ENCODE measurements at regions not wholly inside any gene's neighbourhood (a gene's known extent, or its start where the extent isn't known, plus 50 kb on each side); places are given as distances from the start of the nearest gene placed in this dataset.

GRCh38 chr7:140239653-140239935 is 62.8 kb upstream of the KDM7A start:
- Histone ChIP-seq H3K36me3 (no peaks in the 10 kb centered on the region), H3K27ac (no peak overlapping the region), H3K4me3 (no peak overlapping the region), H3K27me3 (no peaks in the 10 kb centered on the region), H3K4me1 (no peaks in the 10 kb centered on the region), H3K9me3 (no peaks in the 10 kb centered on the region)
- intact Hi-C loops (cut with DNase I), result no loop called here
- 23 to 76% methylated on average over 2 of the region's 2 CpGs for WGBS, 2 donors
- DNase-seq, result no peak
- TF ChIP-seq POLR2A (IDR thresholded peaks at IDR 0.05) (no peak), EP300 (IDR thresholded peaks at IDR 0.05) (no peak), POLR2AphosphoS5 (IDR thresholded peaks at IDR 0.05) (no peak), CTCF (IDR thresholded peaks at IDR 0.05) (no peak)

GRCh38 chr7:140238778-140239652 is 62.2 kb upstream of the KDM7A start:
- intact Hi-C loops (cut with DNase I), result no loop called here
- Histone ChIP-seq H3K9me3 (no peaks in the 10 kb centered on the region), H3K4me3 (no peak overlapping the region), H3K27me3 (no peaks in the 10 kb centered on the region), H3K4me1 (no peaks in the 10 kb centered on the region), H3K27ac (peak overlapping the region in 1 of 4 donors; percentile 26), H3K36me3 (no peaks in the 10 kb centered on the region)
- DNase-seq, result no peak
- no peak for TF ChIP-seq EP300 (IDR thresholded peaks at IDR 0.05)
- peak in 1 of 2 donors; percentile 41 for TF ChIP-seq POLR2A (IDR thresholded peaks at IDR 0.05)
- no peak for TF ChIP-seq POLR2AphosphoS5 (IDR thresholded peaks at IDR 0.05)
- 18 to 62% methylated on average over 15 of the region's 15 CpGs for whole genome bisulfite sequencing, 2 donors

GRCh38 chr7:140237390-140237789 is 60.6 kb upstream of the KDM7A start:
- H3K9me3 ChIP-seq, result no peaks in the 10 kb centered on the region
- H3K4me1 ChIP-seq, result no peaks in the 10 kb centered on the region
- 93 to 94% methylated on average over 4 of the region's 4 CpGs for WGBS, 2 donors
- H3K27me3 ChIP-seq, result no peaks in the 10 kb centered on the region
- H3K4me3 ChIP-seq, result no peak overlapping the region
- no peak for DNase-seq
- TF ChIP-seq EP300 (IDR thresholded peaks at IDR 0.05) (no peak), CTCF (IDR thresholded peaks at IDR 0.05) (no peak), POLR2AphosphoS5 (IDR thresholded peaks at IDR 0.05) (no peak), POLR2A (IDR thresholded peaks at IDR 0.05) (no peak)
- intact Hi-C loops (cut with DNase I), result no loop called here
- no peak overlapping the region for H3K27ac ChIP-seq
- no peaks in the 10 kb centered on the region for H3K36me3 ChIP-seq

- Histone ChIP-seq H3K4me1 (peaks cover 0 to 3% (median under 1%) of the 10 kb centered on the region in 4 donors), H3K27me3 (no peaks in the 10 kb centered on the region), H3K9me3 (no peaks in the 10 kb centered on the region), H3K36me3 (no peaks in the 10 kb centered on the region), H3K4me3 (no peak overlapping the region), H3K27ac (no peak overlapping the region)
- 84 to 91% methylated on average over 6 of the region's 6 CpGs for WGBS, 2 donors
- intact Hi-C loops (cut with DNase I), result no loop called here
- TF ChIP-seq POLR2AphosphoS5 (IDR thresholded peaks at IDR 0.05) (no peak), POLR2A (IDR thresholded peaks at IDR 0.05) (no peak), CTCF (IDR thresholded peaks at IDR 0.05) (no peak), EP300 (IDR thresholded peaks at IDR 0.05) (no peak)
- DNase-seq, result no peak
Measured at GRCh38 chr7:140236626-140237025, 59.8 kb upstream of the KDM7A start.

- Histone ChIP-seq H3K36me3 (no peaks in the 10 kb centered on the region), H3K27me3 (peaks cover 0 to 9% (median 0%) of the 10 kb centered on the region in 3 donors), H3K9me3 (no peaks in the 10 kb centered on the region), H3K4me1 (peaks cover 0 to 18% (median 14%) of the 10 kb centered on the region in 4 donors), H3K27ac (no peak overlapping the region), H3K4me3 (no peak overlapping the region)
- DNase-seq, result no peak
- TF ChIP-seq POLR2A (IDR thresholded peaks at IDR 0.05), result no peak
- no peak for TF ChIP-seq POLR2AphosphoS5 (IDR thresholded peaks at IDR 0.05)
- TF ChIP-seq EP300 (IDR thresholded peaks at IDR 0.05), result no peak
- no peak for TF ChIP-seq CTCF (IDR thresholded peaks at IDR 0.05)
- intact Hi-C loops (cut with DNase I), result no loop called here
- 92 to 93% methylated on average over 5 of the region's 5 CpGs for WGBS, 2 donors
Measured at GRCh38 chr7:140235114-140235513, 58.3 kb upstream of the KDM7A start.
